Esophagus muscularis mucosa (tissue), 4 donors: ENCODE measurements at regions not wholly inside any gene's neighbourhood (a gene's known extent, or its start where the extent isn't known, plus 50 kb on each side); places are given as distances from the start of the nearest gene placed in this dataset.

Experiments
- CTCF ChIP-seq, 3 experiments: fragments of 200-600 bp in 2 of 3; fragments of 450-650 bp in 1 of 3; sonication (generic) in 2 of 3; IDR thresholded peaks; one replicate each; pipeline ENCODE4 v1.5.1; 2017 to 2019; ENCODE audit warnings: antibody characterized with exemption in 3 of 3, mild to moderate bottlenecking in 2 of 3, moderate library complexity in 1 of 3
- EP300 ChIP-seq: sonication (generic); formaldehyde crosslinking; IDR thresholded peaks from one replicate; pipeline ENCODE4 v1.6.1; 2017; ENCODE audit warnings: antibody characterized with exemption
- POLR2AphosphoS5 ChIP-seq, 2 donors: sonication (generic); formaldehyde crosslinking; IDR thresholded peaks; one replicate each; pipeline ENCODE4 v1.6.1; 2017; ENCODE audit warnings: antibody characterized with exemption in 2 of 2

GRCh38 chr13:34695063-34695462 lies 247.0 kb upstream of the NBEA start:
- TF ChIP-seq CTCF (IDR thresholded peaks at IDR 0.05) (no peak), POLR2AphosphoS5 (IDR thresholded peaks at IDR 0.05) (no peak), EP300 (no peak)
